Endodermal cell (in vitro differentiated cells): ENCODE measurements at regions not wholly inside any gene's neighbourhood (a gene's known extent, or its start where the extent isn't known, plus 50 kb on each side); places are given as distances from the start of the nearest gene placed in this dataset.

Experiments used
- DNase-seq: peaks from one replicate; pipeline ENCODE4 v3.0.0-alpha.2; 2017
- H3K27ac ChIP-seq: 2 replicates; pipeline ENCODE4 v1.5.1; 2013; ENCODE audit warnings: mild to moderate bottlenecking, low read depth, low read length, moderate library complexity
- H3K27me3 ChIP-seq: 2 replicates; pipeline ENCODE4 v1.6.1; 2013; ENCODE audit warnings: mild to moderate bottlenecking, low read length, moderate library complexity; ENCODE audit not compliant: insufficient read depth, control insufficient read depth, poor library complexity, severe bottlenecking
- H3K36me3 ChIP-seq: 2 replicates; pipeline ENCODE4 v1.7.0; 2013; ENCODE audit warnings: mild to moderate bottlenecking, low read length, moderate library complexity; ENCODE audit not compliant: control insufficient read depth, insufficient read depth
- H3K4me1 ChIP-seq: one replicate; pipeline ENCODE4 v1.7.0; 2013; ENCODE audit warnings: low read length; ENCODE audit not compliant: control insufficient read depth, insufficient read depth
- H3K4me3 ChIP-seq: 2 replicates; pipeline ENCODE4 v1.5.1; 2013; ENCODE audit warnings: mild to moderate bottlenecking, low read length, moderate library complexity
- H3K9ac ChIP-seq: 2 replicates; pipeline ENCODE4 v1.6.1; 2013; ENCODE audit warnings: mild to moderate bottlenecking, low read length, moderate library complexity; ENCODE audit not compliant: poor library complexity, severe bottlenecking; ENCODE audit errors: extremely low read depth
- H3K9me3 ChIP-seq: 2 replicates; pipeline ENCODE4 v1.6.1; 2013; ENCODE audit warnings: mild to moderate bottlenecking, low read length, moderate library complexity; ENCODE audit not compliant: control insufficient read depth
- H3K27ac Mint-ChIP-seq: 2 replicates; pipeline ENCODE4 v1.8.0; 2020; ENCODE audit warnings: mixed read lengths
- H3K27me3 Mint-ChIP-seq: 2 replicates; pipeline ENCODE4 v1.8.0; 2021; ENCODE audit warnings: mild to moderate bottlenecking, mixed read lengths; ENCODE audit not compliant: insufficient read depth
- H3K36me3 Mint-ChIP-seq: 2 replicates; pipeline ENCODE4 v1.8.0; 2020; ENCODE audit warnings: low read depth, mixed read lengths
- H3K4me1 Mint-ChIP-seq: 2 replicates; pipeline ENCODE4 v1.8.0; 2020; ENCODE audit warnings: mixed read lengths
- H3K4me3 Mint-ChIP-seq: 2 replicates; pipeline ENCODE4 v1.8.0; 2020; ENCODE audit warnings: mild to moderate bottlenecking, moderate library complexity, mixed read lengths
- H3K9me3 Mint-ChIP-seq: 2 replicates; pipeline ENCODE4 v1.8.0; 2020; ENCODE audit warnings: mild to moderate bottlenecking, mixed read lengths
- WGBS, 2 experiments: methylation state at CpG; one replicate each; pipeline versions ENCODE4 v1.1.5 to v1.1.7; 2013; ENCODE audit warnings: missing lambda C conversion rate in 2 of 2, mixed read lengths in 1 of 2; ENCODE audit not compliant: insufficient coverage in 1 of 2, insufficient read length in 1 of 2; 5-methylcytosine and 5-hydroxymethylcytosine counted together
- TF ChIP-seq, protein P1 (sequence below): fragments of 200-600 bp; sonication (generic); conservative IDR thresholded peaks from 2 replicates; pipeline ENCODE4 v1.5.0; 2021; ENCODE audit warnings: antibody characterized with exemption, mild to moderate bottlenecking

DNA sequence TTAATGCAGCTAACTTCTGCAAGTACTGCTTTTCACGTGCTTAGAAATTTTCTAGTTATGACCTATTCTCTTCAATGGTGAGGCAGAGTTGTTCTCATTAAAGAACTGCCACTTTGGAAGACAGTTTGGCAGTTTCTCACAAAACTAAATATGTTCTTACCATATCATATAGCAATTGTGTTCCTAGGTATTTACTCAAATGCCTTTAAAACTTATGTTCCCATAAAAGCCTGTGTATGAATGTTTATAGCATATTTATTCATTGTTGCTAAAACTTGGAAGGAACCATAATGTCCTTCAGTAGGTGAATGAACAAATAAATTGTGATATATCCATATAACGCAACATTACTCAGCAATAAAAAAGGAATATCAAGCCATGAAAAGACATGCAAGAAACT lies 555.1 kb upstream of the POT1 start:
- H3K9me3 ChIP-seq = no peaks in the 10 kb centered on the region
- TF ChIP-seq, protein P1, sequence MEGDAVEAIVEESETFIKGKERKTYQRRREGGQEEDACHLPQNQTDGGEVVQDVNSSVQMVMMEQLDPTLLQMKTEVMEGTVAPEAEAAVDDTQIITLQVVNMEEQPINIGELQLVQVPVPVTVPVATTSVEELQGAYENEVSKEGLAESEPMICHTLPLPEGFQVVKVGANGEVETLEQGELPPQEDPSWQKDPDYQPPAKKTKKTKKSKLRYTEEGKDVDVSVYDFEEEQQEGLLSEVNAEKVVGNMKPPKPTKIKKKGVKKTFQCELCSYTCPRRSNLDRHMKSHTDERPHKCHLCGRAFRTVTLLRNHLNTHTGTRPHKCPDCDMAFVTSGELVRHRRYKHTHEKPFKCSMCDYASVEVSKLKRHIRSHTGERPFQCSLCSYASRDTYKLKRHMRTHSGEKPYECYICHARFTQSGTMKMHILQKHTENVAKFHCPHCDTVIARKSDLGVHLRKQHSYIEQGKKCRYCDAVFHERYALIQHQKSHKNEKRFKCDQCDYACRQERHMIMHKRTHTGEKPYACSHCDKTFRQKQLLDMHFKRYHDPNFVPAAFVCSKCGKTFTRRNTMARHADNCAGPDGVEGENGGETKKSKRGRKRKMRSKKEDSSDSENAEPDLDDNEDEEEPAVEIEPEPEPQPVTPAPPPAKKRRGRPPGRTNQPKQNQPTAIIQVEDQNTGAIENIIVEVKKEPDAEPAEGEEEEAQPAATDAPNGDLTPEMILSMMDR = no peak
- Mint-ChIP-seq H3K36me3 (no peaks in the 10 kb centered on the region), H3K4me3 (no peak overlapping the region), H3K27me3 (no peaks in the 10 kb centered on the region), H3K27ac (no peak overlapping the region), H3K4me1 (peaks cover 3% of the 10 kb centered on the region), H3K9me3 (no peaks in the 10 kb centered on the region)
- H3K27ac ChIP-seq = no peak overlapping the region
- no peak overlapping the region for H3K9ac ChIP-seq
- no peaks in the 10 kb centered on the region for H3K36me3 ChIP-seq
- no peak overlapping the region for H3K4me3 ChIP-seq
- no peaks in the 10 kb centered on the region for H3K4me1 ChIP-seq
- 90% methylated on average over 2 of the region's 2 CpGs; no CpG with 5 or more reads in 1 of the 2 experiments for whole genome bisulfite sequencing, 2 experiments
- H3K27me3 ChIP-seq = no peaks in the 10 kb centered on the region
- DNase-seq = no peak

DNA sequence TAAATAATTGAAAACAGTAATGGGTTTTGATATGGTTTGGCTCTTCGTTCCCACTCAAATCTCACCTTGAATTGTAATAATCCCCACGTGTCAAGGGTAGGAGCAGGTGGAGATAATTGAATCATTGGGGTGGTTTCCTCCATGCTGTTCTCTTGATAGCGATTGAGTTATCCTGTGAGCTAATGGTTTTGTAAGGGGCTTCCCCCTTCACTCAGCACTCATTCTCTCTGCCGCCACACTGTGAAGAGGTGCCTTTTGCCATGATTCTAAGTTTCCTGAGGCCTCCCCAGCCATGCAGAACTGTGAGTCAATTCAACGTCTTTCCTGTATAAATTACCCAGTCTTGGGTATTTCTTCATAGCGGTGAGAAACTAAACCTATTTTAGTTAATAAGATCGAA lies 551.7 kb upstream of the POT1 start:
- Mint-ChIP-seq H3K36me3 (no peaks in the 10 kb centered on the region), H3K27me3 (no peaks in the 10 kb centered on the region), H3K27ac (no peak overlapping the region), H3K4me1 (peaks cover 3% of the 10 kb centered on the region), H3K9me3 (no peaks in the 10 kb centered on the region), H3K4me3 (no peak overlapping the region)
- Histone ChIP-seq H3K4me1 (no peaks in the 10 kb centered on the region), H3K27ac (no peak overlapping the region), H3K36me3 (no peaks in the 10 kb centered on the region), H3K27me3 (no peaks in the 10 kb centered on the region), H3K4me3 (no peak overlapping the region), H3K9ac (no peak overlapping the region), H3K9me3 (no peaks in the 10 kb centered on the region)
- DNase-seq = no peak
- WGBS, 2 experiments = 91 to 93% methylated on average over 4 to 7 of the region's 7 CpGs
- TF ChIP-seq, protein P1 = no peak

DNA sequence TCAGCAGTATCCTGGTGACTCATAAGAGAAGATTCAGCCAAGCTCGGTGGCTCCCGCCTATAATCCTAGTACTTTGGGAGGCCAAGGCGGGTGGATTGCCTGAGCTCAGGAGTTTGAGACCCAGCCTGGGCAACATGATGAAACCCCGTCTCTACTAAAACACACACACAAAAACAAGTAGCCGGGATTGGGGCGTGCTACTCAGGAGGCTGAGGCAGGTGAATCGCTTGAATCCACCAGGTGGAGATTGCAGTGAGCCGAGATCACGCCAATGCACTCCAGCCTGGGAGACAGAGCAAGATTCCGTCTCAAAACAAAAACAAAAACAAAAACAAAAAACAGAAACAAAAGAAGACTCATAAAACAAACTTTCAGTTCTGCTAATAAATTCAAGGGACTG lies 551.1 kb upstream of the POT1 start:
- TF ChIP-seq, protein P1 = peak; percentile 35
- H3K27ac Mint-ChIP-seq = no peak overlapping the region
- no peaks in the 10 kb centered on the region for H3K36me3 ChIP-seq
- no peaks in the 10 kb centered on the region for H3K36me3 Mint-ChIP-seq
- H3K9me3 ChIP-seq = no peaks in the 10 kb centered on the region
- H3K27me3 Mint-ChIP-seq = no peaks in the 10 kb centered on the region
- H3K27ac ChIP-seq = no peak overlapping the region
- DNase-seq = peak; percentile 65
- H3K9me3 Mint-ChIP-seq = no peaks in the 10 kb centered on the region
- no peaks in the 10 kb centered on the region for H3K27me3 ChIP-seq
- 93% methylated on average over 5 to 10 of the region's 10 CpGs for WGBS, 2 experiments
- no peak overlapping the region for H3K9ac ChIP-seq
- H3K4me1 ChIP-seq = no peaks in the 10 kb centered on the region
- no peak overlapping the region for H3K4me3 Mint-ChIP-seq
- H3K4me3 ChIP-seq = no peak overlapping the region
- H3K4me1 Mint-ChIP-seq = peaks cover 3% of the 10 kb centered on the region
